ENCODE measurements at regions not wholly inside any gene's neighbourhood (a gene's known extent, or its start where the extent isn't known, plus 50 kb on each side); places are given as distances from the start of the nearest gene placed in this dataset.

GRCh38 chr7:97372882-97373281, 255.4 kb downstream of the SDHAF3 start:
- Histone ChIP-seq H3K27me3 (no peaks in the 10 kb centered on the region), H3K9me3 (no peaks in the 10 kb centered on the region), H3K27ac (no peak overlapping the region), H3K4me1 (no peaks in the 10 kb centered on the region), H3K36me3 (replicated peaks in 1 of 2; ENCODE audit: insufficient read depth in 1 of 2, low read depth in 2 of 2) (no peaks in the 10 kb centered on the region), H3K4me3 (no peak overlapping the region)
- intact Hi-C loops (cut with DNase I): no loop called here
- TF ChIP-seq CTCF (IDR thresholded peaks at IDR 0.05) (no peak), POLR2A (IDR thresholded peaks at IDR 0.05) (no peak)
- no peak for ATAC-seq
- DNase-seq: no peak
- 55 to 60% methylated on average over 3 of the region's 3 CpGs for WGBS, 2 donors

- DNase-seq: no peak
- Histone ChIP-seq H3K27me3 (no peaks in the 10 kb centered on the region), H3K36me3 (replicated peaks in 1 of 2; ENCODE audit: insufficient read depth in 1 of 2, low read depth in 2 of 2) (no peaks in the 10 kb centered on the region), H3K4me3 (no peak overlapping the region), H3K4me1 (no peaks in the 10 kb centered on the region), H3K27ac (no peak overlapping the region), H3K9me3 (no peaks in the 10 kb centered on the region)
- TF ChIP-seq CTCF (IDR thresholded peaks at IDR 0.05): no peak
- no peak for TF ChIP-seq POLR2A (IDR thresholded peaks at IDR 0.05)
- WGBS, 2 donors: 74 to 82% methylated on average over 6 of the region's 6 CpGs
- intact Hi-C loops (cut with DNase I): no loop called here
- ATAC-seq: no peak
These were observed 256.2 kb downstream of the SDHAF3 start for GRCh38 chr7:97373736-97374135.

GRCh38 chr7:97377713-97378112, 260.2 kb downstream of the SDHAF3 start:
- no peaks in the 10 kb centered on the region for H3K4me1 ChIP-seq
- no peak overlapping the region for H3K4me3 ChIP-seq
- H3K27me3 ChIP-seq: no peaks in the 10 kb centered on the region
- no peak for TF ChIP-seq POLR2A (IDR thresholded peaks at IDR 0.05)
- no peak for TF ChIP-seq CTCF (IDR thresholded peaks at IDR 0.05)
- H3K36me3 ChIP-seq (replicated peaks in 1 of 2; ENCODE audit: insufficient read depth in 1 of 2, low read depth in 2 of 2): no peaks in the 10 kb centered on the region
- intact Hi-C loops (cut with DNase I): no loop called here
- no peaks in the 10 kb centered on the region for H3K9me3 ChIP-seq
- H3K27ac ChIP-seq: no peak overlapping the region
- no peak for DNase-seq
- 88 to 94% methylated on average over 3 of the region's 3 CpGs for WGBS, 2 donors
- no peak for ATAC-seq

- no peaks in the 10 kb centered on the region for H3K36me3 ChIP-seq (replicated peaks in 1 of 2; ENCODE audit: insufficient read depth in 1 of 2, low read depth in 2 of 2)
- H3K9me3 ChIP-seq: no peaks in the 10 kb centered on the region
- H3K4me1 ChIP-seq: no peaks in the 10 kb centered on the region
- no peak overlapping the region for H3K4me3 ChIP-seq
- TF ChIP-seq POLR2A (IDR thresholded peaks at IDR 0.05) (no peak), CTCF (IDR thresholded peaks at IDR 0.05) (no peak)
- DNase-seq (no peak), ATAC-seq (no peak)
- no peaks in the 10 kb centered on the region for H3K27me3 ChIP-seq
- WGBS, 2 donors: 48 to 49% methylated on average over 4 of the region's 4 CpGs
- no peak overlapping the region for H3K27ac ChIP-seq
- intact Hi-C loops (cut with DNase I): no loop called here
These were observed 264.5 kb downstream of the SDHAF3 start for GRCh38 chr7:97381815-97382554.

GRCh38 chr7:97390052-97390451, 272.6 kb downstream of the SDHAF3 start:
- H3K36me3 ChIP-seq (replicated peaks in 1 of 2; ENCODE audit: insufficient read depth in 1 of 2, low read depth in 2 of 2): no peaks in the 10 kb centered on the region
- H3K4me1 ChIP-seq: no peaks in the 10 kb centered on the region
- H3K9me3 ChIP-seq: no peaks in the 10 kb centered on the region
- no peak for TF ChIP-seq POLR2A (IDR thresholded peaks at IDR 0.05)
- no peak for TF ChIP-seq CTCF (IDR thresholded peaks at IDR 0.05)
- ATAC-seq (no peak), DNase-seq (no peak)
- no peak overlapping the region for H3K27ac ChIP-seq
- intact Hi-C loops (cut with DNase I): no loop called here
- no peak overlapping the region for H3K4me3 ChIP-seq
- no peaks in the 10 kb centered on the region for H3K27me3 ChIP-seq
- 72 to 73% methylated on average over 6 of the region's 6 CpGs for WGBS, 2 donors
